SKM-1 treated with dmso at 0.1 percent for 144 hours (cell line): ENCODE measurements at regions not wholly inside any gene's neighbourhood (a gene's known extent, or its start where the extent isn't known, plus 50 kb on each side); places are given as distances from the start of the nearest gene placed in this dataset.
A peak's percentile ranks its signal among the peaks of the same experiment; 100 is the strongest.
"Not testable (repeated sequence)": the region's sequence is repeated elsewhere in the genome, so short reads cannot be mapped to it uniquely, and the experiment has no call there.

ENCODE experiments used
- DNase-seq: peaks from one replicate; lab custom pipeline; 2025; ENCODE audit not compliant: unreplicated experiment; lab: John Stamatoyannopoulos, UW

DNA sequence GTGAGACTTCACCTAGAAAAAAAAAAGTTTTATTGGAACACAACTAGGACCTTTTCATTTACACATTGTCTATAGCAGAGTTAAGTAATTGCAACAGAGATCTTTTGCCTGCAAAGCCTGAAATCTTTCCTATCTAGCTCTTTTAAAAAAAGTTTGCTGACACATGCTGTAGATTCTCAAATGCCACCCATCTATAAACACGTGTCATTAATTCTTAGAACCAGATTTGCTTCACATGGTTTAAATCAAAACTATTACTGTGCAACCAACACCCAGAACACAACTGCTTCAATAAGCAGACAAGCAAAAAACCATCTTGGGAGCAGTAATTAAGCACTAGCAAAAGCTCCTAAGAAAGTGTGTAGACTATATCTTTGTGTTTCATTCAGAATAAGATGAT is 55.0 kb downstream of the OXSM start:
- DNase-seq, result no peak

DNA sequence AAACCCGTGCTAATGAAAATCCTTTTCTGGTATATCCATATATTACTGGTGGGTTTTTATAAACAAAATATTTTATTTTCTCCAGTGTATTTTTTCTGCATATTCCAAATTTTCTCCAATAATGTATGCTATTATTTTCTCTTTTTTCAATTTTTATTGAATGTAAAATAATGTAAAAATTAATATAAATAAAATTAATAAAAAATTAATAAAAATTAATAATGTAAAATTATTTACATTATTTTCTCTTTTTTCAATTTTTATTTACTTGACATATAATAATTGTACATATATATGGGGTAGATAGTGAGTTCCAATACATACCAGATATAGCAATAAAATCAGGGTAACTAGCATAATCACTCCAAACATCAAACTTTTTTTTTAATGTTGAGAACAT is 56.4 kb downstream of the OXSM start:
- DNase-seq, result no peak

DNA sequence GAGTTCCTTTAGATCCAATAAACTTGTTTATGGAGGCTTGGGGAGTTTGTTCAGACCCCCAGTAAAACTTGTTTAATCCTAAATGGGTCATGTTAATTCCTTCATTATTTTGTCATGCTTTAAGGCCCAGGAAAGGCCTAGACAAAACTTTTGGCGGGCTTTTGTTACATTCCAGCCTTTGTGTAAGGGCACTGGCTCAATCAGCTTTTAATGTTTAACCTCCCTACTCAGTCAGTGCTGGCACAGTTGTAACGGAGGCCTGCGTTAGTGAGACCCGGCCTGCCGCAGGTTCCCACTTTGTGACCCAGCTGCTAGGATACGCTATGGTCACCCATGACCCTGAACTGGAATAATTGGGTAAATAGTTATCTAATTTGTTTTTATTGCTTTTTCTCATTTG is 59.2 kb downstream of the OXSM start:
- no peak for DNase-seq

- DNase-seq, result no peak
These were observed 59.9 kb downstream of the OXSM start for GRCh38 chr3:25849641-25850385.

DNA sequence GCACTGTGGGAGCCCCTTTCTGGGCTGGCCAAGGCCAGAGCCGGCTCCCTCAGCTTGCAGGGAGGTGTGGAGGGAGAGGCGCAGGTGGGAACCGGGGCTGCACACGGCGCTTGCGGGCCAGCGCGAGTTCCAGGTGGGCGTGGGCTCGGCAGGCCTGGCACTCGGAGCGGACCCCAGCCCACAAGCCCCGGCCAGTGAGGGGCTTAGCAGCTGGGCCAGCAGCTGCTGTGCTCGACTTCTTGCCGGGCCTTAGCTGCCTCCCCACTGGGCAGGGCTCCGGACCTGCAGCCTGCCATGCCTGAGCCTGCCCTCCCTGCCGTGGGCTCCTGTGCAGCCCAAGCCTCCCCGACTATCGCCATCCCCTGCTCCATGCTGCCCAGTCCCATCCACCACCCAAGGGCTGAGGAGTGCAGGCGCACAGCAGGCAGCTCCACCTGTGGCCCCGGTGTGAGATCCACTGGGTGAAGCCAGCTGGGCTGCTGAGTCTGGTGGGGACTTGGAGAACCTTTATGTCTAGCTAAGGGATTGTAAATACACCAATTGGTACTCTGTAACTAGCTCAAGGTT is 61.9 kb downstream of the OXSM start:
- DNase-seq, result not testable (repeated sequence)

DNA sequence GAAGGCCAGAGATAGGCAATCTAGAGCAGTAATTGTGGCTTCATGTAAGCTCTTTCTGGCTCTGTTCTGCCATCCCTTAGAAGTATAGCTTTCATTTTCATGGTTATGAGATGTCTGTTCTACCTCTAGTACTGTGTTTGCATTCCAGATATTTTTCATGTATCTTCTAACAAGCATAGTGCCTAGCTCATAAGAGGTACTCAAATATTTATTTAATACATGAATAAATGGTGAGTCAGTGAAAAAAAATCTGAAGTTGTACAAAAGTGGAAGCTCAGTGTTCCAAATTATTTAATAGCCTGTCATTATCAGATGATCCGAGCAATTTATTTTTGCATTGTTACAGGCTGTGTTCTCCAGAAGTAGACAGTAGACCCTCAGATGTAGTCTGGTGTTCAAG is 64.3 kb downstream of the OXSM start:
- DNase-seq, result no peak

DNA sequence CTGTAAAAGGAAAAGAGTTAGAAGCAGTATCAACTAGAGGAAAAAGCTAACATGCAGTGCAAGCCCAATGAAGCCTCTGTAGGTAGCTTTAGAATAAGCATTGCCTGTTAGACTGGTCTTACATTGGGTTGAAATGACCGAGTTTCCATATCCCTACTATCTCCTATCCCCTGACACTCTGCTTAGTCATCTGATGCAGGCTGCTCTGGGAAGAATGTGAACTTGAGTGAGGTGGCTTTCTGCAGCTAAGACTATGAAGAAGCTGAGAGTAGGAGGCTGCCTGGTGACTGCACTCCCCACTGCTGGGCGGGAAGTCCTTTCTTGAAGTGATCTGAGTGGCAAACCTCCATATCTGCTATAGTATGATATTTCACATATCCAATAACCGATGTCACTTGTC is 64.7 kb downstream of the OXSM start:
- no peak for DNase-seq

GRCh38 chr3:25855266-25855784 is 65.4 kb downstream of the OXSM start:
- no peak for DNase-seq

DNA sequence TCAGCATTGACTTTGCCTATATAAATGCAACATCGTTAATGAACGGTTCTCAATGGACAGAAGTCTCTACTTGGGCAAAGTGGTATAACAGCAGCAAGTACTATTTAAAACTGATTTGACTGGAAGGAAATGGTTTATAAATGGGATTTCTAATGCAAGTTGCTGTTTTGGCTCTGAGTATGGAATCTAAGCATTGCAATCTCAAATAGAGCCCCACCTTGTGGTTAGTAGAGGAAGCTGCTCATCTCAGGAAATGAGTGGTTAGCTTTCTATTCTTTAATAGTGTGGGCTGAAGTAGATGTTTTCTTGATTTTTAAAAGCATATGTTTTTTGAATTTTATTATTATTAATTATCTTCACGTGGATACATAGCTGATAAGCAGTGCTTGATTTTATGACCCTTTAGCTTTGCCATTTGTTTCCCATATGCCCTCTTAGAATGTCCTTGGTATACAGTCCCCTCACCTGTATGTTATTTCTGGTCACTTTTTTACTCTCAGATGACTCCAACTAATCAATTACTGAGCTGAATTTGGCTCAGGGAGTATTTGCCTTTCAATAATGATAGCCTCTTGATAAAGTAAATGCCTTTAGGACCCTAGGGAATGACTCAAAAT is 67.1 kb downstream of the OXSM start:
- peak; percentile 23 for DNase-seq

DNA sequence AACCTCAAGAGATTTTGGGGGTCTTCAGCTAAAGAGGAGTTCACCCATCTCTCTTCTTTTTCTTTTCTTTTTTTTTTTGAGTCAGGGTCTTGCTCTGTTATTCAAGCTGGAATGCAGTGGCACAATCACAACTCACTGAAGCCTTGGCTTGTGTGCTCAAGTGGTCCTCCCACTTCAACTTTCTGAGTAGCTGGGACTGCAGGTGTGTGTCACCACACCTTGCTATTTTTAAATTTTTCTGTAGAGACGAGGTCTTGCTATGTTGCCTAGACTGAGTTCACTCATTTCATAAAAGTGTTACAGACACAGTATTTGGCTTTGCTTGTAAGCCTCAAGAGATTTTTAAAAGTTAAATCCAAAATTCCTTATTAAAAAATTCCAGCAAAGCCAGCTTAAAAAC is 71.7 kb downstream of the OXSM start:
- no peak for DNase-seq

GRCh38 chr3:25863011-25863415 is 73.1 kb downstream of the OXSM start:
- DNase-seq, result no peak

GRCh38 chr3:25863416-25863959 is 73.6 kb downstream of the OXSM start:
- no peak for DNase-seq

- no peak for DNase-seq
These were observed 80.6 kb downstream of the OXSM start for GRCh38 chr3:25870452-25870851.

- no peak for DNase-seq
These were observed 82.4 kb downstream of the OXSM start for GRCh38 chr3:25872200-25872877.

DNA sequence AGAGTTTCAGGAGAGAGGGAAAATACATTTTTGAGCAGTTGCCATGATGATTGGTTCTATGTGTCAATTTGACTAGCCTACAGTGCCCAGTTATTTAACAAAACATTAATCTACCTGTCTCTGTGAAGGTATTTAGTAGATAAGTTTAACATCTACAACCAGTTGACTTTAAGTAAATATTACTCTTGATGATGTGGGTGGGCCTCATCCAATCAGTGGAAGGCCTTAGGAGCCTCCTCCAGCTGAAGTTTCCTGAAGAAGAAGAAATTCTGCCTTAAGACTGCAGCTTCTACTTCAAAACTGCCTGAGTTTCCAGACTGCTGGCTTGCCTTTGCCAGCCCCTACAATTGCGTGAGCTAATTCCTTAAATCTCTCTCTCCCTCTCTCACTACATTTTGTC is 93.6 kb downstream of the OXSM start:
- DNase-seq, result no peak

- no peak for DNase-seq
These were observed 95.1 kb downstream of the OXSM start for GRCh38 chr3:25884981-25885380.

DNA sequence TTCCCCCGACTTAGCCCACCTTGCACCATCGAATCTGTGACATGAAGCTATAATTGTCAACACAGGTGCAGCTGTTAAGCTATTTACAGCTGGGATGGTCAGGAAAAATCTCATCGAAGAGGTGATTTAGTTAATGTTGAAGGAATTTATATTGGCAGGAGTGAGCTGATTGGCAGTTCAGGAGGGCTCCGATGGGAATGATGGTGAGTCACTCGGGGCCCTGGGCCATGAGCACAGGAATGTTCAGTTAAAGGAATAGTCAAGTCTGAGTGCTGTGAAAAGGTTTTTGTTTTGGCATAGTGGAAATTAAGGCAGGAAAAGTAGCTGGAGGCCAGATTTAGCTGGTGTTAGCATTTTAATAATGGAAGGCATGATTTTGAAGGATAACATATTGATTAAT is 95.7 kb downstream of the OXSM start:
- DNase-seq, result no peak

DNA sequence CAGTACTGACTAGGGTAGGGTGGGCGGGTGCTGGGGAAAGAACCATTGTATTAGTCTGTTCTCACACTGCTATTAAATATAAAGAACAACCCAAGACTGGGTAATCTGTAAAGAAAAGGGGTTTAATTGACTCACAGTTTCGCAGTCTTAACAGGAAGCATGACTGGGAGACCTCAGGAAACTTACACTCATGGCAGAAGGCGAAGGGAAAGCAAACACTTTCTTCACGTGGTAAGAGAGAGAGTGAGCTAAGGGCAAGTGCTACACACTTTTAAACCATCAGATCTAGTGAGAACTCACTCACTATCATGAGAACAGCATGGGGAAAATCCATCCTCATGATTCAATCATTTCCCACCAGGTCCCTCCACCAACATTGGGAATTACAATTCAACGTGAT is 98.0 kb downstream of the OXSM start:
- no peak for DNase-seq

DNA sequence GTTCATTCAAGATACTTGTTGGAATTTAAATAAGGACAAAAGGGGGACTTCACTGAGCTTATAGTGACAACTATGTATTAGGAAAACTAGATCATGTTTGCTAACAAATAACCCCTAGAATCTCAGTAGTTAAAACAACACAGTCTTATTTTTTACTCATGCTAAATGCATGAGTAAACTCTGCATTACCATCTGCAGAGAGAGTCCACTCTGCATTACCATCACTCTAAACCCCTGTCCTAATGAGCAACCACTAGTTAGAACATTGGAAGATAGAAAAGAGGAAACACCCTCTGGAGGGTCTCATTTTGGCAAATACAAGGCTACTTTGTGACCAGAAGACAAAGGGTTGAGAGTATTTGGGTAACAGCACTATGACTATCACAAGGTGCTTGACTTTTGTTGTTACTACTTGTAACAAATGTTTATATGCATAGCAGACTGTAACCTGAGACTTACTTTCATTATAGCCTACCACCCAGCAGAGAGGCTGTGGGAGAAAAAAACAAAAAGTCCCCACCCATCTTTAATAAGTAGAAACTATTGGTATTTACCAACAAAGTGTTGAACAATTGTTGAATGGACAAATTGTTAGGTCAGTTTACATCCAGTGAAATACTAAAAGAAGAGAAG is 99.1 kb downstream of the OXSM start:
- DNase-seq, result no peak

- no peak for DNase-seq
These were observed 99.6 kb downstream of the OXSM start for GRCh38 chr3:25889525-25889917.

DNA sequence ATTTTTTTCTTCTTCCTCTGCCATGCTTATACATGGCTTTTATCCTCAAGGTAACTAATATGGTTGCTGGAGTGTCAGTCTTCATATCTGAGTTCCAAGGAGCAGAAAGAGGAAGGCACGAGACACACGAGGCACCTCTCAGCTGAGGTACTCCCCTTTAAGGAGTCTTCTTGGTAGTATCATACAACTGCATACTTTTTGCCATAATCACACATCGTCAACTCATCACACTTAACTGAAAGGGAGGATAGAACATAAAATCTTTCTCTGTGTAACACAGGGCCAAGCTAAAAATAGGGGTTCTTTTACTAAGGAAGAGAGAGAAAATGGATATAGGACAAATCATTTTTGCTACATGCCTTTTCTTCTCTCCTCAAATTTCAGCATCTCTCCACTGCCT is 104.2 kb downstream of the OXSM start:
- no peak for DNase-seq
